IMR-90 (cell line): ENCODE measurements at regions not wholly inside any gene's neighbourhood (a gene's known extent, or its start where the extent isn't known, plus 50 kb on each side); places are given as distances from the start of the nearest gene placed in this dataset.

ENCODE experiments used
- ATAC-seq: fragments of 200-7000 bp; cut with Tn5 transposase; 2 replicates; pipeline ENCODE4 v1.9.1; 2020; ENCODE audit warnings: low read depth, mild to moderate bottlenecking, moderate library complexity
- BruUV-seq: library from RNA; stranded (reverse); fragments of 400-500 nt; replicated peaks from 2 replicates; lab custom pipeline; 2021; lab: Mats Ljungman, UMichigan
- CTCF ChIA-PET: fragments of 300-600 bp; formaldehyde crosslinking; extraction: SDS; loops from one replicate; lab custom pipeline; 2021; ENCODE audit warnings: antibody characterized with exemption; lab: Yijun Ruan, JAX
- POLR2A ChIA-PET: fragments of 300-600 bp; sonication (Branson Sonifier 250); formaldehyde crosslinking; loops from one replicate; lab custom pipeline; 2022; ENCODE audit warnings: antibody characterized with exemption; ENCODE audit not compliant: unreplicated experiment; lab: Charles Lee
- DNase-seq: peaks from one replicate; pipeline ENCODE4 v3.0.0; 2013
- H2AFZ ChIP-seq: replicated peaks from 2 replicates; pipeline ENCODE3; 2013; ENCODE audit warnings: low read length, mild to moderate bottlenecking; ENCODE audit not compliant: poor library complexity
- H2AK5ac ChIP-seq: 2 replicates; pipeline ENCODE4 v1.6.1; 2013; ENCODE audit warnings: low read depth, low read length, inconsistent platforms
- H2AK9ac ChIP-seq: replicated peaks from 2 replicates; pipeline ENCODE3; 2013; ENCODE audit warnings: mild to moderate bottlenecking, low read depth, low read length, moderate library complexity; ENCODE audit not compliant: poor library complexity
- H2BK120ac ChIP-seq: 2 replicates; pipeline ENCODE4 v1.6.1; 2013; ENCODE audit warnings: low read depth, low read length, inconsistent platforms
- H2BK15ac ChIP-seq: 3 replicates; pipeline ENCODE4 v1.6.1; 2013; ENCODE audit warnings: low read depth, low read length, inconsistent platforms
- H2BK20ac ChIP-seq: 2 replicates; pipeline ENCODE4 v1.6.1; 2013; ENCODE audit warnings: low read depth, mild to moderate bottlenecking, inconsistent platforms, low read length, moderate library complexity
- H2BK5ac ChIP-seq: 2 replicates; pipeline ENCODE4 v1.6.1; 2013; ENCODE audit warnings: mild to moderate bottlenecking, low read depth, low read length, inconsistent platforms; ENCODE audit not compliant: poor library complexity, severe bottlenecking
- H3K14ac ChIP-seq: replicated peaks from 2 replicates; pipeline ENCODE4 v1.6.1; 2013; ENCODE audit warnings: low read depth, low read length, inconsistent platforms
- H3K18ac ChIP-seq: 2 replicates; pipeline ENCODE4 v1.6.1; 2013; ENCODE audit warnings: low read depth, low read length, control low read depth
- H3K23ac ChIP-seq: 2 replicates; pipeline ENCODE4 v1.6.1; 2013; ENCODE audit warnings: low read depth, low read length, inconsistent platforms
- H3K27ac ChIP-seq: 2 replicates; pipeline ENCODE4 v1.5.1; 2013; ENCODE audit warnings: mild to moderate bottlenecking, control low read depth, low read length; ENCODE audit not compliant: insufficient read depth
- H3K27me3 ChIP-seq: 2 replicates; pipeline ENCODE4 v1.6.1; 2013; ENCODE audit warnings: low read length; ENCODE audit not compliant: control insufficient read depth, insufficient read depth
- H3K36me3 ChIP-seq: 2 replicates; pipeline ENCODE4 v1.6.1; 2013; ENCODE audit warnings: low read length, mixed read lengths; ENCODE audit not compliant: control insufficient read depth, insufficient read depth
- H3K4ac ChIP-seq: 2 replicates; pipeline ENCODE4 v1.6.1; 2013; ENCODE audit warnings: low read depth, low read length, inconsistent platforms
- H3K4me1 ChIP-seq: 2 replicates; pipeline ENCODE4 v1.6.1; 2013; ENCODE audit warnings: low read length, mixed read lengths; ENCODE audit not compliant: control insufficient read depth, insufficient read depth
- H3K4me2 ChIP-seq: 2 replicates; pipeline ENCODE4 v1.6.1; 2013; ENCODE audit warnings: low read depth, mild to moderate bottlenecking, control low read depth, low read length, moderate library complexity
- H3K4me3 ChIP-seq: 2 replicates; pipeline ENCODE4 v1.5.1; 2013; ENCODE audit warnings: low read depth, mild to moderate bottlenecking, control low read depth, low read length, moderate library complexity; ENCODE audit not compliant: insufficient read depth
- H3K56ac ChIP-seq: 2 replicates; pipeline ENCODE4 v1.6.1; 2013; ENCODE audit warnings: low read length, inconsistent platforms; ENCODE audit not compliant: insufficient read depth; ENCODE audit errors: extremely low read depth
- H3K79me1 ChIP-seq, 2 experiments: 2 replicates each; pipeline ENCODE4 v1.6.1; 2013; ENCODE audit warnings: low read length in 2 of 2, inconsistent platforms in 1 of 2, low read depth in 1 of 2
- H3K9ac ChIP-seq: 2 replicates; pipeline ENCODE4 v1.6.1; 2013; ENCODE audit warnings: low read depth, low read length, control low read depth
- H3K9me1 ChIP-seq: 2 replicates; pipeline ENCODE4 v1.6.1; 2013; ENCODE audit warnings: low read length, inconsistent platforms; ENCODE audit not compliant: insufficient read depth
- H3K9me3 ChIP-seq: 2 replicates; pipeline ENCODE4 v1.6.1; 2013; ENCODE audit warnings: low read length; ENCODE audit not compliant: control insufficient read depth, insufficient read depth
- H4K20me1 ChIP-seq: 2 replicates; pipeline ENCODE4 v1.6.1; 2013; ENCODE audit warnings: low read length, inconsistent platforms; ENCODE audit not compliant: insufficient read depth
- H4K5ac ChIP-seq: 2 replicates; pipeline ENCODE4 v1.6.1; 2013; ENCODE audit warnings: mild to moderate bottlenecking, low read depth, low read length, control low read depth
- H4K8ac ChIP-seq, 2 experiments: 2 replicates each; pipeline ENCODE4 v1.6.1; 2013; ENCODE audit warnings: low read depth in 2 of 2, low read length in 2 of 2, control low read depth in 1 of 2, inconsistent platforms in 1 of 2
- H4K91ac ChIP-seq: 2 replicates; pipeline ENCODE4 v1.6.1; 2013; ENCODE audit warnings: low read depth, low read length, inconsistent platforms; ENCODE audit not compliant: insufficient read depth
- BHLHE40 ChIP-seq: fragments of 150-350 bp; IDR thresholded peaks from 2 replicates; pipeline ENCODE4 v1.6.1; 2016; ENCODE audit warnings: mild to moderate bottlenecking, low read depth, low read length
- CEBPB ChIP-seq: IDR thresholded peaks from 2 replicates; pipeline ENCODE4 v1.6.1; 2012; ENCODE audit warnings: low read depth, low read length, improper control_type of control experiment
- FOS ChIP-seq: fragments of 150-350 bp; IDR thresholded peaks from 2 replicates; pipeline ENCODE4 v1.6.1; 2016; ENCODE audit warnings: low read depth, low read length
- MAZ ChIP-seq: IDR thresholded peaks from 2 replicates; pipeline ENCODE4 v1.6.1; 2012; ENCODE audit warnings: low read depth, mild to moderate bottlenecking, low read length, improper control_type of control experiment, moderate library complexity, borderline replicate concordance
- NFE2L2 ChIP-seq: fragments of 150-350 bp; IDR thresholded peaks from 2 replicates; pipeline ENCODE4 v1.6.1; 2016; ENCODE audit warnings: low read depth, mild to moderate bottlenecking, low read length
- POLR2A ChIP-seq: IDR thresholded peaks from 2 replicates; pipeline ENCODE4 v1.6.1; 2012; ENCODE audit warnings: mild to moderate bottlenecking, low read depth, low read length
- RAD21 ChIP-seq: IDR thresholded peaks from 2 replicates; pipeline ENCODE4 v1.6.1; 2012; ENCODE audit warnings: low read length, improper control_type of control experiment
- RCOR1 ChIP-seq: IDR thresholded peaks from 2 replicates; pipeline ENCODE4 v1.6.1; 2012; ENCODE audit warnings: mild to moderate bottlenecking, low read length, improper control_type of control experiment; ENCODE audit not compliant: insufficient replicate concordance
- RFX5 ChIP-seq: IDR thresholded peaks from 2 replicates; pipeline ENCODE4 v1.8.0; 2012; ENCODE audit warnings: low read depth, mild to moderate bottlenecking, low read length, moderate library complexity
- WGBS, 2 experiments: methylation state at CpG; one replicate each; pipeline versions ENCODE4 v1.1.5 to v1.1.7; 2013; ENCODE audit warnings: missing lambda C conversion rate in 2 of 2; ENCODE audit not compliant: insufficient read length in 1 of 2; ENCODE audit errors: extremely low coverage in 2 of 2; 5-methylcytosine and 5-hydroxymethylcytosine counted together
- dilution Hi-C: fragments of 300-500 bp; cut with HindIII; formaldehyde crosslinking; loops from one replicate; pipeline ENCODE4 v1.14.3; 2018; ENCODE audit warnings: low sequenced_read_pairs; ENCODE audit not compliant: unreplicated experiment
- in situ Hi-C: fragments of 300-500 bp; cut with MboI; formaldehyde crosslinking; loops from 3 replicates; pipeline ENCODE4 v1.14.3; 2019; ENCODE audit warnings: low sequenced_read_pairs, inconsistent platforms, mixed read lengths
- intact Hi-C: fragments of 100-400 bp; cut with micrococcal nuclease; formaldehyde crosslinking; loops from 2 replicates; pipeline ENCODE4 v1.10.0; 2022
- TF ChIP-seq, protein P1 (sequence below): fragments of 150-350 bp; IDR thresholded peaks from 2 replicates; pipeline ENCODE4 v1.6.1; 2016; ENCODE audit warnings: low read depth, mild to moderate bottlenecking, low read length, moderate library complexity, borderline replicate concordance
- TF ChIP-seq, protein P2 (sequence below): fragments of 150-350 bp; IDR thresholded peaks from 2 replicates; pipeline ENCODE4 v1.6.1; 2017; ENCODE audit warnings: mild to moderate bottlenecking, antibody characterized with exemption, low read length, low read depth

DNA sequence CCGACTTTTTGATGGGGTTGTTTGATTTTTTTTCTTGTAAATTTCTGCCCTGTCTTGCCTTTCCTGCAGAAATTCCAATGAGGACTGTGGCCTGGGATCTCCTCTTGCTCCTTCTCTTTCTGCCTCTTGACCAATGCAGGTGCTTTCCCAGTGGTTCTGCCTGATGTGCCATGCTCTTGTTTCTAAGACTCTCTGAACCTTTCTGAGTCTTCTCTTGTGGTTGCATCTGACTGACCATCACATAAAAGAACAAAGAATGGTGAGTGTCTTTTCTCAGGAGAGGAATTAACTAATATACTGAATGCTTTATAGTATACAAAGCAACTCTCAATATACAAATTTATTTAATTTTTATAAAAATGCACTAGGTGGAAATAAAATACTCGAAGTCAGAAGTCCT, 424.6 kb downstream of the TRIB2 start:
- CTCF ChIA-PET = no interaction called here
- H3K18ac ChIP-seq = no peak overlapping the region
- H3K36me3 ChIP-seq = no peaks in the 10 kb centered on the region
- DNase-seq = no peak
- H3K9me3 ChIP-seq = no peaks in the 10 kb centered on the region; the same call in 1 of the 2 replicates
- no peak overlapping the region for H3K4me3 ChIP-seq
- no CpG with 5 or more reads among the region's 2 CpGs for WGBS, 2 experiments
- intact Hi-C loops (no loop called here), in situ Hi-C loops (no loop called here), dilution Hi-C loops (no loop called here)
- no peak overlapping the region for H2BK15ac ChIP-seq
- H3K27ac ChIP-seq = no peak overlapping the region
- H3K4me1 ChIP-seq = no peaks in the 10 kb centered on the region
- ATAC-seq = no peak
- no peak overlapping the region for H4K91ac ChIP-seq
- no peak overlapping the region for H2AFZ ChIP-seq
- no peaks in the 10 kb centered on the region for H4K20me1 ChIP-seq
- no peak overlapping the region for H3K4ac ChIP-seq
- H3K9ac ChIP-seq = no peak overlapping the region
- H3K79me1 ChIP-seq = no peaks in the 10 kb centered on the region
- H4K8ac ChIP-seq = no peak overlapping the region
- H3K23ac ChIP-seq = no peak overlapping the region
- no peak overlapping the region for H3K4me2 ChIP-seq
- no peaks in the 10 kb centered on the region for H3K27me3 ChIP-seq
- H2AK9ac ChIP-seq = no peak overlapping the region
- H2AK5ac ChIP-seq = no peak overlapping the region
- BruUV-seq = no TSS peak
- no peak overlapping the region for H2BK5ac ChIP-seq
- TF ChIP-seq CEBPB (no peak), POLR2A (no peak), NFE2L2 (no peak), BHLHE40 (no peak), FOS (no peak), RCOR1 (no peak), RFX5 (no peak), MAZ (no peak), RAD21 (no peak)
- TF ChIP-seq, protein P1, sequence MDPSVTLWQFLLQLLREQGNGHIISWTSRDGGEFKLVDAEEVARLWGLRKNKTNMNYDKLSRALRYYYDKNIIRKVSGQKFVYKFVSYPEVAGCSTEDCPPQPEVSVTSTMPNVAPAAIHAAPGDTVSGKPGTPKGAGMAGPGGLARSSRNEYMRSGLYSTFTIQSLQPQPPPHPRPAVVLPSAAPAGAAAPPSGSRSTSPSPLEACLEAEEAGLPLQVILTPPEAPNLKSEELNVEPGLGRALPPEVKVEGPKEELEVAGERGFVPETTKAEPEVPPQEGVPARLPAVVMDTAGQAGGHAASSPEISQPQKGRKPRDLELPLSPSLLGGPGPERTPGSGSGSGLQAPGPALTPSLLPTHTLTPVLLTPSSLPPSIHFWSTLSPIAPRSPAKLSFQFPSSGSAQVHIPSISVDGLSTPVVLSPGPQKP = no peak
- TF ChIP-seq, protein P2, sequence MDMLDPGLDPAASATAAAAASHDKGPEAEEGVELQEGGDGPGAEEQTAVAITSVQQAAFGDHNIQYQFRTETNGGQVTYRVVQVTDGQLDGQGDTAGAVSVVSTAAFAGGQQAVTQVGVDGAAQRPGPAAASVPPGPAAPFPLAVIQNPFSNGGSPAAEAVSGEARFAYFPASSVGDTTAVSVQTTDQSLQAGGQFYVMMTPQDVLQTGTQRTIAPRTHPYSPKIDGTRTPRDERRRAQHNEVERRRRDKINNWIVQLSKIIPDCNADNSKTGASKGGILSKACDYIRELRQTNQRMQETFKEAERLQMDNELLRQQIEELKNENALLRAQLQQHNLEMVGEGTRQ = no peak
- no peak overlapping the region for H4K5ac ChIP-seq
- H2BK20ac ChIP-seq = no peak overlapping the region
- H3K14ac ChIP-seq = no peak overlapping the region
- no peaks in the 10 kb centered on the region for H3K9me1 ChIP-seq
- H2BK120ac ChIP-seq = no peak overlapping the region
- H3K56ac ChIP-seq = no peak overlapping the region
- POLR2A ChIA-PET = no interaction called here
